ENCODE measurements at regions not wholly inside any gene's neighbourhood (a gene's known extent, or its start where the extent isn't known, plus 50 kb on each side); places are given as distances from the start of the nearest gene placed in this dataset.

DNA sequence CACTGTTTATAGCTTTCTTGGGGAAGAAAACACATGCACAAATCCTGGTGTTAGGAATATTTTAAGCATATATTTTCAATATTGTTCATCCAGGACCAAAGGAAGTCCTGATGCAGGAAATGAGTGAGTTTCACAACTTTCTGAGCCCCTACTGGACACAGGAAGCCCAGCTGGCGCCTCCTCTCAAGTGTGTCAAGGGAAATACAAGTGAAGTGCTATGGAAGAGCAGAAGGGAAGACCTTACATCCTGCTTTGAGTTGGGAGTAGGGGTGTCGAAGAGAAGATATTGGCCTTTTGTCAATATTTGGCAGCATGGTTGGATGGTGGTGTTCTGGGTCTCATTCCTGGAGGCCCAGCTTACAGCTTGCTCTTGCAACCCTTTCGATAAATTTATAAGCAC lies 66.1 kb upstream of the ZDHHC17 start:
- TF ChIP-seq, protein P1, sequence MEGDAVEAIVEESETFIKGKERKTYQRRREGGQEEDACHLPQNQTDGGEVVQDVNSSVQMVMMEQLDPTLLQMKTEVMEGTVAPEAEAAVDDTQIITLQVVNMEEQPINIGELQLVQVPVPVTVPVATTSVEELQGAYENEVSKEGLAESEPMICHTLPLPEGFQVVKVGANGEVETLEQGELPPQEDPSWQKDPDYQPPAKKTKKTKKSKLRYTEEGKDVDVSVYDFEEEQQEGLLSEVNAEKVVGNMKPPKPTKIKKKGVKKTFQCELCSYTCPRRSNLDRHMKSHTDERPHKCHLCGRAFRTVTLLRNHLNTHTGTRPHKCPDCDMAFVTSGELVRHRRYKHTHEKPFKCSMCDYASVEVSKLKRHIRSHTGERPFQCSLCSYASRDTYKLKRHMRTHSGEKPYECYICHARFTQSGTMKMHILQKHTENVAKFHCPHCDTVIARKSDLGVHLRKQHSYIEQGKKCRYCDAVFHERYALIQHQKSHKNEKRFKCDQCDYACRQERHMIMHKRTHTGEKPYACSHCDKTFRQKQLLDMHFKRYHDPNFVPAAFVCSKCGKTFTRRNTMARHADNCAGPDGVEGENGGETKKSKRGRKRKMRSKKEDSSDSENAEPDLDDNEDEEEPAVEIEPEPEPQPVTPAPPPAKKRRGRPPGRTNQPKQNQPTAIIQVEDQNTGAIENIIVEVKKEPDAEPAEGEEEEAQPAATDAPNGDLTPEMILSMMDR (IDR thresholded peaks at IDR 0.05): no peak
- no peak for TF ChIP-seq POLR2A (IDR thresholded peaks at IDR 0.05)
